ENCODE measurements at regions not wholly inside any gene's neighbourhood (a gene's known extent, or its start where the extent isn't known, plus 50 kb on each side); places are given as distances from the start of the nearest gene placed in this dataset.
"Not testable (repeated sequence)": the region's sequence is repeated elsewhere in the genome, so short reads cannot be mapped to it uniquely, and the experiment has no call there.

DNA sequence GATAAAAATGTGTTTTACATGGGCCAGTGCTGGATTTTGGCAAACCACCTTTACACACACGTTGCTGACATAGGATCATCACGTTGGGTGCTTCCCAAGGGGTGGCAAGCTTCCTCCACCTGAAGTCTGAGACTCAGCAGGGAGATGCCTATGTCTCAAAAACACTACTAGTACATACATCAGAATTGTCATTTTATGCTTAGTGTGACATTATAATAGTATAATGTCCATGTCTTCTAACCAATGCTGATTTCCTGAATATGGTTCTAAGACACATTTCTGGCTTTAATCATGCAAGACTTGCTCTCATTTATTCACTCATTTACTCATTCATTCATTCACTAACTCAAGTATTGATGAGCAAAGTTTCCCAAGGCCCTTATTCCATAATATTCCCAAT, 322.3 kb downstream of the LNPK start:
- DNase-seq: no peak

DNA sequence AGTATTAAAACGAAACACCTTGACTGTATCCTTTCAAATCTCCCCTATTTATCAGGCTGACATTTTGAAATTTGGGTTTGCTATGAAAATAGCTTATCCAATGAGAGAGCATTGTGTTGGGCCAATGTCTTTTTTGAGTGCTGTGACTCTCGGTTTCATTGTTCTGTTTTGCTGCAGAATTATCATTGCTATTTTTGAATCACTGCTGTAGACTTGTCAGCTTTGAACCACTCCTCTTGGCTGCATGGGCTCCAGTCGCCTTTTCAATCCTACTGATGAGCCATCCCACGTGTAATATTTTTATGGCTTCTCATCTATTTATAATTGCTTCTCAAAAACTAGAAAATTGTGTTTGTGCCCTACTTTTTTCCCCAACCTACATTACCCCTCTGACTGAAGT, 322.8 kb downstream of the LNPK start:
- no peak for DNase-seq

DNA sequence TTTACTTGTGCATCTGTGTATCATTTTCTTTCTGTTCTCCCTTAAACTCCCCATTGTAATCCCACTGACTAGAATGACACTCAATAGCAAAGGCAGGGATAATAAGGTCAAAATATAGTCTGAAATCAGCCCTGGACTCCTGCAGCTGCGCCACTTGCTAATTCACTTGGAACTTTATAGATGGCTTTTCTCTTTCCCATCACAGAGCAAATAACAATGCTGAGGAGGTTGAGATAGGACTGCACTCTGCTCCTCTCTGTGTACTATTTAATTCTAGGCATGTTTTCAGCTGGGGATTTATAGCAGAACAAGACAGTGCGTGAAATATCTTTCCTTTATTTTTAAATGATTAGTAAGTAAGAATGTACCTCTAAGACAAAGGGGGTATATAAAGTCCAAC, 324.2 kb downstream of the LNPK start:
- DNase-seq: no peak

DNA sequence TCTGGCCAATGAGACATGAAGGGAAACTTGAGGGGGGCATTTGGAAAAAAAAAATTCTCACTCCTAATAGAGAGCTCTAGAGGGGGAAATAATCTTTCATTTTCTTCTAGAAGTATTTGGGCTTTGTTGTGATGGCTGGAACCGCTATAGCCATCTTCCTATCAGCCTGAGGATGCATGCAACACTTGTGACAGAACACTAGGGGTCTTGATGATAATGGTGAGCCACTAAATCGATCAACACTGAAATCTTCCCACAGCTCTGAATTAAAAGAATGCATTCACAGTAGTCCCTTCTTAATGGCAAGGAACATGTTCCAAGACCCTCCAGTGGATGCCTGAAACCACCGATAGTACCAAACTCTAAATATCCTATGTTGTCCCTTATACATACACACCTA, 325.3 kb downstream of the LNPK start:
- no peak for DNase-seq

DNA sequence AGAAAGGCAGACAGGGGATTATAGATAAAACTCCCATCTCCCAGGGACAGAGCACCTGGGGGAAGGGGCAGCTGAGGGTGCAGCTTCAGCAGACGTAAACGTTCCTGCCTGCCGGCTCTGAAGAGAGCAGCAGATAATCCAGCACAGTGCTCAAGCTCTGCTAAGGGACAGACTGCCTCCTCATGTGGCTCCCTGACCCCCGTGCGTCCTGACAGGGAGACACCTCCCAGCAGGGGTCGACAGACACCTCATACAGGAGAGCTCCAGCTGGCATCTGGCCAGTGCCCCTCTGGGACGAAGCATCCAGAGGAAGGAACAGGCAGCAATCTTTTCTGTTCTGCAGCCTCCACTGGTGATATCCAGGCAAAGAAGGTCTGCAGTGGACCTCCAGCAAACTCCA, 333.3 kb downstream of the LNPK start:
- not testable (repeated sequence) for DNase-seq

DNA sequence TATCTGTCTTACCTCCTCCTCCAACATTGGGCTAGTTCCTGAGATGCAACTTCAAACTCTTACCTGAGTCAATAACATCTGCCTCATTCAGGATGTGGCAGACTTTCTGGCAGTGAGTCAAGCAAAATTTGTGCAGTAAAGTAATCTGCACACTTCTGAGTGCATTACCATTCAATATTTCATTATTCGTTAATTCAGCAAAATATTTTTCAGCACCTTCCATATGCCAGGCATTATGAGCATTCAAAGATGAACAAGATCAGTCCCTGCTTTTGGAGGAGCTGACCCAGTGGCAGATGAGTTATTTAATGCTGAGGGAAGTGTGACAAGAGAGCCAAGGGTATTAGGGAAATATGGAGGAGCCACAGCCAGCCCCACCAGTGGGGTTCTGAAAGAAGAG, 339.7 kb downstream of the LNPK start:
- no peak for DNase-seq

DNA sequence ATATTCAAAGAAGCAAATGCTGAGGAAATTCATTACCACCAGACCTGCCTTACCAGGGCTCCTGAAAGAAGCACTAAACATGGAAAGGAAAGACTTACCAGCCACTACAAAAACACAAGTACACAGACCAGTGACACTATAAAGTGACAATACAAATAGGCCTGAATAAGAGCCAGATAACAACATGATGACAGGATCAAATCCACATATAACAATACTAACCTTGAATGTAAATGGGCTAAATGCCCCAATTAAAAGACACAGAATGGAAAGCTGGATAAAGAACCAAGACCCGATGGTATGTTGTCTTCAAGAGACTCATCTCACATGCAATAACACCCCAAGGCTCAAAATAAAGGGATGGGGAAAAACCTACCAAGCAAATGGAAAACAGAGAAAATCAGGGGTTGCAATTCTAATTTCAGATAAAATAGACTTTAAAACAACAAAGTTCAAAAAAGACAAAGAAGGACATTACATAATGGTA, 353.4 kb downstream of the LNPK start:
- DNase-seq: no peak

DNA sequence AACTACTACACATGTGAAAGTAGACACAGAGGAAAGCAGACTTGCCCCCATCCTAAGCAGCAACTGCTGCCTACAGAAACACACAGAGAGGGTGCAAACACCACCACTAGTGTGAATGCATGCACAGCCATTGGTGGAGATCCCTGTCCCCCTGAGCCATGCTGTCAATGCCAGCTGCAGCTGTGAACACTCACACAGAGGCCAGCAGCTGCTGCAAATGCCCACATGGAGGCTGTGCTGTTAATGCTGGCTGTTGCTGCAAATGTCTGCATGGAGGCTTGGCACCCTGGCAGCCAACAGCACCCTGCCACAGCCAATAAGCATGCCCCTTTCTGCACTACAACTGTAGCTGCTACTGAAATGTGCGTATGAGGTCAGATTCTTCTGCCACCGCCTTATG, 355.0 kb downstream of the LNPK start:
- DNase-seq: no peak

DNA sequence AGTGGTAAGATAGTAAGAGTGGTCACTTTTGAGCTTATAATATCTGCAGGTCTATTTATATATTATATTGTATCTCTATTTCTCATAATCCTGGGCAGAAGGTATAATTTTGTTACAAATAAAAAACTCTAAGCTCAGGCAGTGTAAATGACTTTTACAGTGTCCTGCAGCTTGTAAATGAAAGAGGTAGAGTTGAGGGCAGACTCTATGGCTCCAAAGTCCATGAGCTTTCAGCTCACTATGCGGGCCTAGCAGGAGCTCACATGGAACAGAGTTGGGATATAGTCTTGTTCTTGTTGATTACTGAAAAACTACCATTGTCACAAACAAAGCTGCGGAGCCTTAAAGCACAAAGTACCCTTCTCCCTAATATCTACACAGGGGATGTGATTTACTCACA, 361.4 kb downstream of the LNPK start:
- no peak for DNase-seq

DNA sequence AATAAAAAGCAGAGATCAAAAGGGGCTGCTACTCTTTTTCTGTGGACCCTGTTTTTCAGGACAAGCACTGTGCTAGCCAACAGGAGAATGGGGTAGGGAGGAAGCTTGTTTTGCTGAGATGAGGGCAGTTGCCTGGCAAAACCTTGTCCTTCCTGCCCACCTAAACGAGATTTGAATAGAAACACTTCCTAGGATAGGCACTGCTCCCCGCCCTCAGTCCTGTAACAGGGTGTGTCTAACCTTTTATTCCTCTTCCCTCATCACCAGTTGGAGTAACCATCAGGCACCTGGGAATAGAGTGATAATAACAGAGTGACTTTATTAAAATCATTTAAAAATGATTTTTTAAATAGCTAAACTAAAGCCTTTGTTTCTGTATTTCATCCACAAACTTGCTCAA, 368.8 kb downstream of the LNPK start:
- no peak for DNase-seq

DNA sequence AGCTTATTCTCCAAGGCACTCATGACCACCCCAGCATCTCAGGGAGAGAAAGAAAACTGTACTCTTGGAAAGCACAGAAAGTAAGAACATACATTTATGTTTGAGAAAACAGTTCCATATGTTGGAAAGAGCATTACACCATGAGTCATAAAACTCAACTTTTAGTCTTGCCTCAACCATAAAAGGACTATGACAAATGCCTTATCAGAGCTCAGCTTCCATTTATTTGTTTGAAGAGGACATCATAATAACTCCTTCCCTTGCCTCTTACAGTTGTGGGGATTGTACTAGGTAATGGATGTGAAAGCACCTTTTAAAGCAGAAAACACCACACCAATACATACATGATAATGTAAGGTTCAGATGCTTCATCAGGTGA, 370.8 kb downstream of the LNPK start:
- DNase-seq: no peak

DNA sequence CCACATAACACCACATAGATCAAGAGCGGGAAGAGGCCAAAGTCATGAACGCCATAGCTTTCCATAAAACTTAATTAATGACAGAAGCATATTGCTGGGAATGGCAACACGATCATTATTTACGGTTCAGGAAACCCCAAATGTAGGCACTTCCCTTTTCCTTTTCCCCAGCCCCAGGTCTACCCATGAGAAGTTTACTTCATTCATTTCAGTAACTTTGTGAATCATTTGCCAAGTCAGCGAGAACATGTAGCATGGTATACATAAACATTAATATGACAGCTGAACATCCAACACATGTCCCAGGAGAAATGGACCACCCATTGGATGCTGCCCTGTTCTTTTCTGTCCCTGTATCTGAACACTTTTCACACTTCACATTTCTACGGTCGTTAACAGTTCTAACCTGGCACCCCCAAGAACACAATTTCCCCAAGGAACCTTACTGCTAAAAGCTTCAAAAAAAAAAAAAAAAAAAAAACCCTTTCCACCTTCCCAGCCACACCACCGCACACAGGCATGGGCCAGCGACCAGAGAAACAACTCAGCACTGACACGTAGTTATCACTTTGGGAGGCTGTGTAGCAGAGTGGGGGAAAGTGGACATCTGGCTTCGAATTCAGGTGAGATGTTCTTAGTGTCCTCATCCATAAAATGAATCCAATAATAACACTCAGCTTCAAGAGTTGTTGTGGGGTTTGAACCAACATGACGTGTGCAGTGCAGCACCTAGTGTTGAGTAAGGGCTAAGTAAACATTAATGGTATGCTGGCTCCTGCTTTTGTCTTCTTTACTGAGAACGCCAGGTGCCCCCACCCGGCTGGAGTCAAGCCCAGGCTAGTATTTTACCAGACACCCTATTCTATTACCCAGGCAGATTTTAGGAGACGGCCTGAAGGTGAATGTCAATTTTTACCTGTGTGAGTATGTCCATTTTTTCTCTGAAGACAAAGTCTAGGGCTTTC, 371.5 kb downstream of the LNPK start:
- no peak for DNase-seq

DNA sequence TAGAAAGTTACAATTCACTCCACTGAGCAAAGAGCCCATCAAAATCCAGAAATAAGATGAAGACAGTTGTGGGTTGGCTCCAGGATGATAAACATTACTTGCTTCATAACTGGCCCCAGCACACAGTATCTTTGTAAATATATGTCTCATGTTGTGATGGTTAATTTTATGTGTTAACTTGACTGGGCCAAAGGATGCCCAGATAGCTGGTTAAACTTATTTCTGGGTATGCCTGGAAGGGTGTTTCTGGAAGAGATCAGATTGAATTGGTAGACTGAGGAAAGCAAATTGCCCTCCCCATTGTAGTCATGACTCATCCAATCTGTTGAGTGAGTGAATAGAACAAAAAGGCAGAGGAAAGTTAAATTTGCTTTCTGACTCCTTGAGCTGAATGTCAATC, 373.8 kb downstream of the LNPK start:
- no peak for DNase-seq

DNA sequence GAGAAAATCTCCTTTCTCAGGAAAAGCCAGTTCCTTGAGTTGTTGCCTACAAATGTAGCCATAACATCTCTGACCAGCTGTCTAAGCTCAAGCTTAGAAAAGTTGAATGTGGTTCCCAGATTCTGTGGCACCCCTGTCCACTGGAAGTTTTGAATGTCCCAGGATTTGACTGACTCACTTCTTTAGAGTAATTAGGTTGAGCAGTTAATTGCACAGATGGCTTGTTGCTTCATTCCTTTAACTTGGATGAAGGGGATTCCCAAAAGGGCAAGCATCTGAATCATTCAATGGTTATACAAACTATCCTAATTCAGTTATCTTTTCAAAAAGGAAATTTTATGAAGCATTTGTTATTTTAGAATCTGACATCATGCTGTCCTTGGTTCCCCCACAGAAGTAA, 374.7 kb downstream of the LNPK start:
- DNase-seq: no peak

DNA sequence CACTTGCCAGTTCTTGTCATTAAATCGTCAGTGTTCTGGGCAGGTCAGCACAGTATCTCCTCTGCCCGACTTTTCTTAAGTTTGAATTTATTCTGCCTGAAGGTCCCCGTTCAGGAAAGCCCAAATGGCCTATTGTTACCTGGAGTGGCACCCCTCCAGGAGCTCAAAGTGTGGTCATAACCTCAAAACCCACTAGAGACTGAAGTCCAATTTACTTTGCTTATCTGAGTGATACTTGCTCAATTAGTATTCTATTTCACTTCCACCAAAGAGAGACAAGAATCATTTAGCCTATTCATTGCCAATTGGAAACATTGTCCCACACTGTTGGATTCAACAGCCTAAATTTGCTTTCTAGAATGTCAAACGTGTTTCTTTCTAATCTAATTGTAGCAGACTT, 375.3 kb downstream of the LNPK start:
- DNase-seq: no peak

DNA sequence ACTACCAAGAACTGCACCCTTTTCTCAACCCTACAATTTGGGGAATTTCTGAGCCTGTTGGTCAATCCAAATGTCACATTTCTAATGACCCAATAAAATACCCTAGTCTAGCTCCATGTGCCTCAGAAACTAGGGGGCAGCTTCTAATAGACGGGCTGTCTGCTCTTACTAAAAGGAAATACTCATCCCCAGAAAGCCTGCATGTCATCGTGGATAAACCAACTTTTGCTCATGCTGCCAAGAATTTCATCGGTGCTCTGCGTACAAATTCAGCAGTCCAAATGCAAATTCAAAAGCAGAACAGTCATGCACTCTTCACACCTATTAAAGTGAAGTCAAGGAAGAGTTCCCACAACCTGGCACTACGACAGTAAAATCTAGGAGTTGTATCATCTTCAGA, 377.3 kb downstream of the LNPK start:
- DNase-seq: no peak

DNA sequence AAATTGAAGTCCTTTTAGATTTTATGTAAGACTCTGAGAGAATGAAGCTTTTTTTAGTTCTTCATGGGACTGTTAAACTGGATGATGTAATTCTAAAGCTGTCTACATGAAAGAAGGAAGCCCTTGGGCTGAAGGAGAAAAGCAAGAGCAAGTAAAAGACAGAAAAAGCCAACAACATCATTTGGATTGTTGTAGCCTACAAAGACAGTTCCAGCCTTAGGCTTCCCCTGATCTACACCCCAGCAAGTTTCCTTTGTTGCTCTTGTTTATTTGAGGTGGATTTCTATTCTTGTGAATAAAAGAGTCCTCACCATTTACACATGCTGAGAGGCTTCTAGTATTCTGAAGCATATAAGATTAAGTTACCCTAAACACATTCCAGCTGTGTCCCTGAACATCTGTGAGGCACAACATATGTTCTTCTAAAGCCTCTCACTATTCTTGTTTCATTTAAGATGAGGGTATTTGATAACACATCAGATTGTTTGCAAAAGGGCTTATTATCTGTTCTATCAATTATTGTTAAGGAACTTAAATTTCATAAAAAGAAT, 377.8 kb downstream of the LNPK start:
- DNase-seq: no peak

DNA sequence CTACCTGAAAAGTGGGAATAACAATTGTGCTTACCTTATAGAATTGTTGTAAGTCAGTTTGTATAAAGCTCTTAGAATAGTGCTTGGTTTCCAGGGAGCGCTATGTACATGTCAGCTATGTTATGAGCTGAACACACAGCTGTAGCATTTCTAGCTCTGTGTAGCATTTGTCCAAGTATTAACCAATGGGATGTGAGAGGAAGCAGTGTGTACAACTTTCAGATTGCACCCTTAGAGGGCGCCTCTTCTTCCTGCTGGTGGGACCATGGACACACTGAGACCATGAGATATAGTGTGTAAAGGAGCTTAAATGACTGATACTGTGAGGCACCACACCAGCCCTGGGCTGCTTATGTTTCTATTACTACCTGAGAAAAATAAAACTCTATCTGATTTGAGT, 380.2 kb downstream of the LNPK start:
- no peak for DNase-seq

DNA sequence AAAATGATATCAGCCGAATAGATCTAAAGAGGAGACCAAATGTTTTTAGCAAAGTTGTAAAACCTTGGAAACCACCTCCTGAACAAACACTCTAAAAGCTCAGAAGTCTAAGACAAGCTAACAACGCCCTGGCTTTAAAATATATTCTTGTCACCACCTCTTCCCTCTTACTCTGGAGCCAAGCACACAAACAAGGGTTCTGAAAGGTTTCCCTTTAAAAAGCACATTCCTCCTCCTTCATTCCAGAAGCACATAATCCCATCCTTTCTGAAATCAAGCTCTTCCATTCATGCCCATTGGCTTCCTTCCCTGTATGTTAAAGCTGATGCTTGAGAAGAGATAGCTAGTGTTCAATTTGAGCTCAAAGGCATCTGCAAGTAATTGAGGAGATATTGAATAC, 382.0 kb downstream of the LNPK start:
- no peak for DNase-seq

DNA sequence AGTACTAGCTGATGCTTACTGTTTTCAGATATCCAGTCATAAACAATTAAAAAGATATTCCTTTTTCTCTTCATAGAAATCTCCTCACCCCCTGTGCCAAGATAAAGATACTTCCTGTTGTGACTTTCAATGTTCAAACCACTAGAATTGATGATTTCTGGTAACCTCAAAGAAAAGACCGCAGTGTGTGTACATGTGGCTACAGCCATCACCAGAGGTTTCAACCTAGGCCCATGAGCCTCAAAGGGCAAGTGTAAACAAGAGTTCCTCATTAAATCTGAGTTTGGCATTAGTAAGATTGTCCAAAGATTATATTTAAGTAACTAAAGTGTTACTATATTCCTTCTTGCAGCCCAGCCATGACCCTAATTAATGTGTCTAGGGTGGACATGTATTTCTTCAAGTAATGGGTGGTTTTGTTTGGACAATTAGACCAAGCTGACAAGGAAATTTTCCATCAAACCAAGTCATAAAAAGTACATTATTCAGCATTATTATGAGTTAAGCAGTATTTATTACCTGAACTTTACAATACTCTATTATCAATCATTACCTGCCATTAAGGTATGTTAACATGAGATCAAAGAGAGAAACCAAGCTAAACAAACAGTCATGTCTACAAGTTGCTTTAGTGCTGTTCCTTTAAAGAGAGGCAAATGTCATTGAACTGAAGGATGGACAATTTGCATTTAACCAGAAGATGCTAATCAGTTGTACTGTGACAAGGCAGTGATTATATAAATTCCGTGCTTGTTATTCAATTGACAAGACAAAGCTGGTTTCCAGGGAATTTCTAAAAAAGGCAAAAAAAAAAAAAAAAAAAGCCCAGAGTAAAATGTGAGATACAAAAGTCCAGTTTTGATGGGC, 382.7 kb downstream of the LNPK start:
- no peak for DNase-seq

DNA sequence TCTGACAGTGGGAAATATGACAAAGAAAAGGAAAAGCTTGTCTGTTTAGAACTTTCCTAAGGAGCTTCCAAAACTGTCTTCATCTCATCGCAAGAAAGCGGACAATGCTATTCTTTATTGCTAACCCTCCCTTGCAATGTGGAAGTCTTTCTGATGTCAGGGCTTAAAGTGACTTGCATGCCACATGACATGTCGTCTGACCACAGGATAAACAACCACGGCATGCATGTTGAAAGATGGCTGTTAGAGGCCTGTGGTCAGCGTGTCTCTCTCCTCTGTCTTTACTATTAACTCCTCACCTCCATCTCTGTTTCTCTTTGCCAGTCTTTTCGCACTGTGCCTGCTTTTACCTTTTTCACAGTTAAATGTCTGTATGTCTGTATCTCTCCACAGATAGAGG, 389.8 kb downstream of the LNPK start:
- no peak for DNase-seq

DNA sequence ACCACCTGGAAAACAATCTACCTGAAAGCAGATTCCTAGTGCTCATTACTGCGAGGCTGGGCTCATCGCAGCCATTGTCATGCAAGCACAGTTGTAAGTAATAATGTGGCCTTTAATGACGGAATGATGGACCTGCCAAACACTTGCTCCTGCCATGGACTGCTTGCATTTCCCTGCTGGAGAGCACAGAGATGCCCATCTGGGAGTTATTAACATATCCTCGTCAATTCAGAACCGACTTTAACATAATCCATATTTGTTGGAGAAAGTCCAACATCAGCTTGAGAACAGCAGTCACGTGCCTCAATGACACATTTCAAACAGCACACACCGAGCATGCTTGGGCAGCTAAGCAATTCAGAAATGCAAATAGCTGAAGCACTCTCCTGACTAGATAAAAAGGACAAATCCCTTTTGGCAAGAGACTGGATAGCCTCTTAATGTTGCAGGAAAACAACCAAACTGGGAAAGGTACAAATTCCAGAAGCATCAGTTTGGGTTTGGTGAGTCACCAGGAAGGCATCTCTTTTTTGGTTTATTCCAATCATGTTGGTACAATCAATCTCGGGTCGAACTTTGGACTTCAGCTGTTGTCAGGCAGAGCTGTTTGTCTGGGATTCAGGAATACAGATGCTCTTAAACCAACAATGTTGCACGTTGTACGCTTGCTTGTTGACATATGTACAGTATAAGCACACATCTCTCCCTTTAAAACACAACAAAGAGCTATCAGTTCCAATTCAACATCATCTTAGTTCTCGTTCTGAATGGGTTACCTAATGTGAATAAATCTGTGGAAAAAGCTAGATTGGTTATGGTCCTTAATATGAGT, 395.8 kb downstream of the LNPK start:
- DNase-seq: no peak

DNA sequence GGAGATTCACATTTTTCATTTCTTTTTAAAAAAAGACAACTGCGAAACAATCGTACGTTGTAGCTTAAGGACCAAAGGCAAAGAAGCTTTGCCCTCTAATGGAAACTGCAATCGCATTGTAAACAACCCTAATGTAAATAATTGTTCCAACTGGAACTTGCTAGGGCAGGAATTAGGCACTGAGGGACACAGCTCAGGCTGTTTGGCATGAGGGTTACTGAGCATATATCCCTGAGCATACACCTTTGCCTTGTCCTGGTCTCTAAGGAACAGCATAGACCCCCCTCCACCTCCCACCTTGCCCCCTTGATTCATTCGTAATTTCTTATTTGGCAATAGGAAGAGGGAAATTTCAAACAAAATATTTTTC, 396.4 kb downstream of the LNPK start:
- no peak for DNase-seq

Data from central memory CD4-positive, alpha-beta T cell (primary cell).